ENCODE measurements at regions not wholly inside any gene's neighbourhood (a gene's known extent, or its start where the extent isn't known, plus 50 kb on each side); places are given as distances from the start of the nearest gene placed in this dataset.

DNA sequence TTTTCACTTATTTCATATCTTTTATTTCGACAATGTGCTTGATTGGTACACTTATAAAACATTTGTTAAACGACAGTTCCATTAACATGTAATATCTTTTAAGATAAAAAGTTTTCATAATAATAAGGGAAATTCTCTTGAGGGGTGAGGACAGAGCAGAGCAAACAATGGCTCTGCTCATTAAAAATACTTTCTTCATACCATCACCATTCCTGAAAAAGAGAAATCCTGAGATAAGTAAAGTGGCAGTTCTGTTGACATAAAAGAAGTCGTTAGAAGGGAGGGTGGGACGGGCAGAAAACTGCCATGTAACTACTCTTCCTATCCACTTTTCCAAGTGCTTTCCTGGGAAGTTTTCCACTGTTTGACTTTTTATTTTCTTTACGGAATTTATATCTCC, 193.6 kb upstream of the CEP162 start:
- Histone ChIP-seq H3K4me3 (replicated peaks in 1 of 3; ENCODE audit: low read depth in 2 of 3, low read length in 3 of 3) (no peak overlapping the region), H3K27ac (ENCODE audit: low read depth in 1 of 2, low read length in 2 of 2) (no peak overlapping the region), H2AFZ (ENCODE audit: insufficient read depth, low read depth, low read length, poor library complexity, severe bottlenecking) (no peak overlapping the region), H3K79me2 (ENCODE audit: insufficient read depth, low read length) (no peaks in the 10 kb centered on the region), H3K9me3 (replicated peaks in 1 of 2; ENCODE audit: control insufficient read depth in 1 of 2, insufficient read depth in 1 of 2, low read length in 2 of 2) (no peaks in the 10 kb centered on the region), H3K4me2 (replicated peaks; ENCODE audit: extremely low read depth, low read length, poor library complexity, severe bottlenecking) (no peak overlapping the region), H3K9ac (ENCODE audit: insufficient read depth, low read length, poor library complexity, severe bottlenecking) (no peak overlapping the region), H3K27me3 (ENCODE audit: control insufficient read depth in 2 of 2, insufficient read depth in 2 of 2, low read length in 2 of 2) (peaks cover 2 to 3% of the 10 kb centered on the region in 2 donors), H3K4me1 (ENCODE audit: control insufficient read depth in 1 of 2, insufficient read depth in 2 of 2, low read length in 2 of 2) (no peaks in the 10 kb centered on the region), H3K36me3 (replicated peaks in 1 of 2; ENCODE audit: control insufficient read depth in 1 of 2, insufficient read depth in 2 of 2, low read length in 2 of 2) (no peaks in the 10 kb centered on the region), H4K20me1 (ENCODE audit: insufficient read depth, low read length) (no peaks in the 10 kb centered on the region)
- Mint-ChIP-seq H3K27me3 (ENCODE audit: low read depth in 3 of 3) (peaks cover 9 to 12% (median 10%) of the 10 kb centered on the region in 3 donors), H3K4me1 (no peaks in the 10 kb centered on the region), H3K27ac (no peak overlapping the region), H3K9me3 (no peaks in the 10 kb centered on the region), H3K36me3 (no peaks in the 10 kb centered on the region), H3K4me3 (no peak overlapping the region)
- WGBS (ENCODE audit: insufficient coverage) = no CpG with 5 or more reads among the region's 5 CpGs
- intact Hi-C loops (cut with micrococcal nuclease) = no loop called here
- DNase-seq = no peak
- TF ChIP-seq, protein P1, sequence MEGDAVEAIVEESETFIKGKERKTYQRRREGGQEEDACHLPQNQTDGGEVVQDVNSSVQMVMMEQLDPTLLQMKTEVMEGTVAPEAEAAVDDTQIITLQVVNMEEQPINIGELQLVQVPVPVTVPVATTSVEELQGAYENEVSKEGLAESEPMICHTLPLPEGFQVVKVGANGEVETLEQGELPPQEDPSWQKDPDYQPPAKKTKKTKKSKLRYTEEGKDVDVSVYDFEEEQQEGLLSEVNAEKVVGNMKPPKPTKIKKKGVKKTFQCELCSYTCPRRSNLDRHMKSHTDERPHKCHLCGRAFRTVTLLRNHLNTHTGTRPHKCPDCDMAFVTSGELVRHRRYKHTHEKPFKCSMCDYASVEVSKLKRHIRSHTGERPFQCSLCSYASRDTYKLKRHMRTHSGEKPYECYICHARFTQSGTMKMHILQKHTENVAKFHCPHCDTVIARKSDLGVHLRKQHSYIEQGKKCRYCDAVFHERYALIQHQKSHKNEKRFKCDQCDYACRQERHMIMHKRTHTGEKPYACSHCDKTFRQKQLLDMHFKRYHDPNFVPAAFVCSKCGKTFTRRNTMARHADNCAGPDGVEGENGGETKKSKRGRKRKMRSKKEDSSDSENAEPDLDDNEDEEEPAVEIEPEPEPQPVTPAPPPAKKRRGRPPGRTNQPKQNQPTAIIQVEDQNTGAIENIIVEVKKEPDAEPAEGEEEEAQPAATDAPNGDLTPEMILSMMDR (IDR thresholded peaks at IDR 0.05) = no peak

DNA sequence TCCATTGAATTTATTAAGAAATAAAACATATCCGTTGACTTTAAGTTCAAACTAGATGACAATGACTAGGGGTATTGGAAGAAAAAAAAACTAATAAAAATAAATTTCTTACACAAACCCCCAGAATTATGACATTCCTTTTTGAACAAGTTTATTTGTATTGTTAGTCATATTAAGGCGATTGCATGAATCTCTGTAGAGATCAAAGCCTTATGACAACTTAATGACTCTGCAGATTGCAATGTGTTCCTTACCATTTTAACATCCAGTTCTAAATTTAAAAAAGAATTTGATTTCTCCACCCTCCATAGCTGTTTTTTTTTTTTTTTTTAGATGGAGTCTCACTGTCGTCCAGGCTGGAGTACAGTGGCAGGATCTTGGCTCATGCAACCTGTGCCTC, 189.8 kb upstream of the CEP162 start:
- no peaks in the 10 kb centered on the region for H3K4me1 Mint-ChIP-seq
- H3K79me2 ChIP-seq (ENCODE audit: insufficient read depth, low read length) = no peaks in the 10 kb centered on the region
- peaks cover 4 to 8% (median 6%) of the 10 kb centered on the region in 3 donors for H3K27me3 Mint-ChIP-seq (ENCODE audit: low read depth in 3 of 3)
- no peaks in the 10 kb centered on the region for H3K9me3 Mint-ChIP-seq
- intact Hi-C loops (cut with micrococcal nuclease) = no loop called here
- no peaks in the 10 kb centered on the region for H3K9me3 ChIP-seq (replicated peaks in 1 of 2; ENCODE audit: control insufficient read depth in 1 of 2, insufficient read depth in 1 of 2, low read length in 2 of 2)
- H2AFZ ChIP-seq (ENCODE audit: insufficient read depth, low read depth, low read length, poor library complexity, severe bottlenecking) = no peak overlapping the region
- no peaks in the 10 kb centered on the region for H3K36me3 Mint-ChIP-seq
- H3K36me3 ChIP-seq (replicated peaks in 1 of 2; ENCODE audit: control insufficient read depth in 1 of 2, insufficient read depth in 2 of 2, low read length in 2 of 2) = no peaks in the 10 kb centered on the region
- H3K27ac Mint-ChIP-seq = no peak overlapping the region
- H3K27ac ChIP-seq (ENCODE audit: low read depth in 1 of 2, low read length in 2 of 2) = no peak overlapping the region
- WGBS (ENCODE audit: insufficient coverage) = no CpG with 5 or more reads among the region's 3 CpGs
- DNase-seq = no peak
- H3K27me3 ChIP-seq (ENCODE audit: control insufficient read depth in 2 of 2, insufficient read depth in 2 of 2, low read length in 2 of 2) = peaks cover 0 to 3% of the 10 kb centered on the region in 2 donors
- no peak overlapping the region for H3K4me3 ChIP-seq (replicated peaks in 1 of 3; ENCODE audit: low read depth in 2 of 3, low read length in 3 of 3)
- H3K4me3 Mint-ChIP-seq = no peak overlapping the region
- no peak overlapping the region for H3K4me2 ChIP-seq (replicated peaks; ENCODE audit: extremely low read depth, low read length, poor library complexity, severe bottlenecking)
- H3K9ac ChIP-seq (ENCODE audit: insufficient read depth, low read length, poor library complexity, severe bottlenecking) = no peak overlapping the region
- no peaks in the 10 kb centered on the region for H3K4me1 ChIP-seq (ENCODE audit: control insufficient read depth in 1 of 2, insufficient read depth in 2 of 2, low read length in 2 of 2)
- H4K20me1 ChIP-seq (ENCODE audit: insufficient read depth, low read length) = no peaks in the 10 kb centered on the region
- TF ChIP-seq, protein P1 (IDR thresholded peaks at IDR 0.05) = no peak
